Esophagus squamous epithelium (tissue), 4 donors: ENCODE measurements at regions not wholly inside any gene's neighbourhood (a gene's known extent, or its start where the extent isn't known, plus 50 kb on each side); places are given as distances from the start of the nearest gene placed in this dataset.

Experiments used
- POLR2A ChIP-seq, 4 donors: fragments of 450-650 bp; IDR thresholded peaks; one replicate each; pipeline ENCODE4 v1.6.1; 2017; ENCODE audit warnings: antibody characterized with exemption in 4 of 4, mild to moderate bottlenecking in 4 of 4, moderate library complexity in 3 of 4
- TF ChIP-seq, protein P1 (sequence below), 6 experiments: fragments of 450-650 bp in 4 of 6; fragments of 200-600 bp in 2 of 6; sonication (generic) in 2 of 6; IDR thresholded peaks; one replicate each; pipeline ENCODE4 v1.5.1; 2016 to 2019; ENCODE audit warnings: antibody characterized with exemption in 6 of 6, mild to moderate bottlenecking in 4 of 6, moderate library complexity in 4 of 6

DNA sequence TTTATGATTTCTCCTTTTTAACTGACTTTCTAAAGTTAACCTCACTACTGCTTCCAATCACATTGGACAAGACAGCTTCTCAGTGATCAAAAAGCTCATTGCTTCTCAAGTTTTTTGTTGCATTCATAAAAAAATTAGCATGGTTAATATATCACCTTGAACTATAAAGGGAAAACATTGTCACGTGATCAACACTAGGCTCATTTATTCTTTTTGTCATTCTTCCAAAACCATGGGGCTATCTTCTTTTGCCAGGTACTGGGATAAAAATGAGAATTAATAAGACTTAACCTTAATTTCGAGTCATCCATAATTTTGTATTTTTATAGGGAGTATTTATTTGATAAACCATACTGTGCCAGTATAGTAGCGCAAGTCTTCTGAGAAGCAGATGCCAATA, 1105.9 kb upstream of the TENM3 start:
- TF ChIP-seq POLR2A (IDR thresholded peaks at IDR 0.05) = no peak
- TF ChIP-seq, protein P1, sequence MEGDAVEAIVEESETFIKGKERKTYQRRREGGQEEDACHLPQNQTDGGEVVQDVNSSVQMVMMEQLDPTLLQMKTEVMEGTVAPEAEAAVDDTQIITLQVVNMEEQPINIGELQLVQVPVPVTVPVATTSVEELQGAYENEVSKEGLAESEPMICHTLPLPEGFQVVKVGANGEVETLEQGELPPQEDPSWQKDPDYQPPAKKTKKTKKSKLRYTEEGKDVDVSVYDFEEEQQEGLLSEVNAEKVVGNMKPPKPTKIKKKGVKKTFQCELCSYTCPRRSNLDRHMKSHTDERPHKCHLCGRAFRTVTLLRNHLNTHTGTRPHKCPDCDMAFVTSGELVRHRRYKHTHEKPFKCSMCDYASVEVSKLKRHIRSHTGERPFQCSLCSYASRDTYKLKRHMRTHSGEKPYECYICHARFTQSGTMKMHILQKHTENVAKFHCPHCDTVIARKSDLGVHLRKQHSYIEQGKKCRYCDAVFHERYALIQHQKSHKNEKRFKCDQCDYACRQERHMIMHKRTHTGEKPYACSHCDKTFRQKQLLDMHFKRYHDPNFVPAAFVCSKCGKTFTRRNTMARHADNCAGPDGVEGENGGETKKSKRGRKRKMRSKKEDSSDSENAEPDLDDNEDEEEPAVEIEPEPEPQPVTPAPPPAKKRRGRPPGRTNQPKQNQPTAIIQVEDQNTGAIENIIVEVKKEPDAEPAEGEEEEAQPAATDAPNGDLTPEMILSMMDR (IDR thresholded peaks at IDR 0.05) = no peak
